Suppressor macrophage (primary cell): ENCODE measurements at regions not wholly inside any gene's neighbourhood (a gene's known extent, or its start where the extent isn't known, plus 50 kb on each side); places are given as distances from the start of the nearest gene placed in this dataset.

Experiments used
- DNase-seq, 4 experiments: peaks; one replicate each; pipeline ENCODE4 v3.0.0-alpha.2; 2020 to 2022

DNA sequence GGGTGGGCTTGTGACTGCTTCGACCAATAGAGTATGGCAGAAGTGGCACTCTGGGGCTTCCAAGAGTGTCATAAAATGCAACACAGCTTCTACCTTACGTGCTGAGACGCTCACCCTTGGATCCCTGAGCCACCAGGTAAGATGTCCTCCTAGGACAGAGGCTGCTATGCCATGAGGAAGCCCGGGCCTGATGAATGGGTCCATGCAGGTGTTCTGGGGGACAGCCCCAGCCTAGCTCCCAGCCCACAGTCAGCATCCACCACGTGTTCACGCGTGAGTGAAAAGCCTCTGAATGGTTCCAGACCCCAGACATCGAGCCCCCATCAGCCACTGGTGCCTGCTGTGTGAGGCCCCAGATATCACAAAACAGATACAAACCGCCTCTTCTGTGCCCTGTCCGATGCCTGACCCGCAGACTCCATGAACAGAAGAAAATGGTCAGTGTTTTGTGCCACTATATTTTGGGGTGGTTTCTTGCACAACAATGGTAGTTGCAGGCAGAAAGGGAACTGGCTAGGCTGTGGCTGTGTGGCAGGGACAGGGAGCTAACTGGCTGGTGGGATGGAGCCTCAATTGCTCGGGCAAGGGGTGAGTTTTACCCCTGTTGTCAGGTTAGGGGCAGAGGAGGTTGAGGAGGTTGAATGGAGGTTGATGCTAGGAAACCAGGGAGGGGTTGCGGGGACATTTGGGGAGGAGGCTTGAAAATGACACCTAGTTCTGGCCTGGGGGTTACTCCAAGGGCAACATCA, 92.2 kb downstream of the LINGO1 start:
- DNase-seq: no peak

DNA sequence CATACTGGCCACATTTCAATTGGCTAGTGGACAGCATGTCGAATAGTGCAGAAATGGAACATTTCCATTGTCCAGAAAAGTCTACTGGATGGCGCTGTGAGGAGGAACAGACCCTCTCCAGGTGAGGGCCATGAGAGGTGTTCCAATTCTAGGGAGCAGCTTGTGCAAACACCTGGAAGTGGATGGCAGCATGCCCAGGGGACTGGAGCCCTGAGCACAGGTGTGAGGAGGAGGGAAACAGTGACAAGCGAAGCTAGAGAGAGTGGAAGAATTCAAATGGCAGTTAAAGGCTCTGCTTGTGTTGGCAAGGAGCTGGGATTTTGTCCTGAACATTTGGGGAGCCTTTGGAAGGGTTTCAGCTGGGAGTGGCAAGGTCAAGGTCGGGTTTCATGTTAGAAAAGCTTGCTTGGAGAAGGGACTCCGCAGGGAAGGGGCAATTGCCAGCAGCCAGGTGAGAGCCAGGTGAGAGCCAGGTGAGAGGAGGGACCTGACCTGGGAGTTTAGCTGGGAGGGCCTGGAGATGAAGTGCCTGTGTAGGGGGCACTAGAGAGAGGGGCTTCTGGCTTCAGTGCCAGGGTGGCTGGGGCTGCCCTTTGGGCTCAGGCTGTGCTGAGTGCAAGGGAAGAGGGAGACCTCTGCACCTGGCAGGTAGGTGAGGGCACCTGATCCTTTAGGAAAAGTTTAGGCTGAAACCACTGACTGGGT, 93.8 kb downstream of the LINGO1 start:
- DNase-seq: no peak

DNA sequence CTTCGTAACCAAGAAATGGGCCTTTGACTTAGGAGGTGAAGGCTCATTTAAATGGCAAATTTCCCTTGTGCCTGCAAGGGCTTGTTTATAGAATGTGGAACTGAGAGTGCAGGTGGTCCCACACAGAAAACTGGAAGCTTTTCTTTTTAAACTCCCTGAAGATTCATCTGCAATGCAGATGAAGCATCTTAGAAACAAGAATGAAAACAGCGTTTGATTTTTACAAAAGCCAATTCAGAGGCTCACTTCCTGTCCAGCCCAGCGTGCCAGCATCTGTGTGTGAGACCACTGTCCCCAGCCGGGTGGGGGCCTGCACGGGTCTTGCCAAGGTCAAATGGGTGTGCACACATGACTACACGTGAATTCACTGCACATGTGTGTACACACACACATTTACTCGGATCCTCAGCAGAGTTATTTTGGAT, 94.7 kb downstream of the LINGO1 start:
- no peak for DNase-seq

DNA sequence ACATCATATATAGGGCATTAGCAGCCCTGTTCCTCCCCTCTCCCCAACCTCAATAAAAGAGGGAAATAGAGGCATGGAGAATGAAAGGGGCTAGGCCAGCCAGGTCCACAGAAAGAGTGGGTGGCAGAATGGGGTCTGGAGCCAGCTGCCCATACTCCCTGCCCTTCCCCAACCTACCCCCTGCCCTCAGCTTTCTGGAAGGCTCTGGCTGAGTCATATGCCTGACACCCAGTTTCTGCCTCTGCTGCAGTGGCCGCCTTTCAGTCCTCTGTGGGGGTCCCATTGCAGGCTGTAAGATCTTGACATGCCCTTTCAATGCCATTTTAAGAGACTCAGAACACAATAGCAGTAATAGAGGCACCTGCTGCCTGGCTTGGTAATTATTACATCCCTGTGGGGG, 95.7 kb downstream of the LINGO1 start:
- DNase-seq: no peak

DNA sequence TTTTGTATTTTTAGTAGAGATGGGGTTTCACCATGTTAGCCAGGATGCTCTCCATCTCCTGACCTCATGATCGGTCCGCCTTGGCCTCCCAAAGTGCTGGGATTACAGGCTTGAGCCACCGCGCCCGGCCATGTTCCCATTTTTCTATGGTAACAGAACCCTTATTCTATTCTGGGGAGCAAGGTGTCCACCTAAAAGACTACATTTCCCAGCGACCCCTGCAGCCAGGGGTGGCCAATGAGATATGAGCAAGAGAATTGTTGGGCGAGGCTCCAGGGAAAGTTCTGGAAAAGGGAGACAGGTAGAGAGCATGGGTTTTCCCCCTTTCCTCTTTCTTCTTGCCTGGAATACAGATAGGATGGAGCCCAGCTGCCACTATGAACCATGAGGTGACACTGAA, 96.9 kb downstream of the LINGO1 start:
- DNase-seq: no peak
